Cardiac muscle cell (in vitro differentiated cells and primary cell): ENCODE measurements at regions not wholly inside any gene's neighbourhood (a gene's known extent, or its start where the extent isn't known, plus 50 kb on each side); places are given as distances from the start of the nearest gene placed in this dataset.

Experiments
- DNase-seq, 2 donors: peaks; one replicate each; pipeline versions ENCODE4 v3.0.0 to v3.0.0-alpha.2; 2010 to 2017; ENCODE audit warnings: low read depth in 1 of 2, low spot score in 1 of 2
- H3K27ac ChIP-seq: fragments of 200-600 bp; sonication (generic); 2 replicates; pipeline ENCODE4 v1.5.1; 2016
- H3K27me3 ChIP-seq: fragments of 200-600 bp; sonication (generic); 2 replicates; pipeline ENCODE4 v1.6.0; 2016; ENCODE audit warnings: control low read depth
- H3K36me3 ChIP-seq: fragments of 200-600 bp; sonication (generic); 2 replicates; pipeline ENCODE4 v1.5.1; 2016; ENCODE audit warnings: control low read depth
- H3K4me1 ChIP-seq: fragments of 200-600 bp; sonication (generic); 2 replicates; pipeline ENCODE4 v1.8.1; 2017; ENCODE audit warnings: low read depth, mild to moderate bottlenecking, mixed run types
- H3K4me3 ChIP-seq: fragments of 200-600 bp; sonication (generic); 2 replicates; pipeline ENCODE4 v1.5.1; 2016; ENCODE audit warnings: mild to moderate bottlenecking
- H3K9me3 ChIP-seq: fragments of 200-600 bp; sonication (generic); 2 replicates; pipeline ENCODE4 v1.5.1; 2017; ENCODE audit warnings: low read depth, mild to moderate bottlenecking, control low read depth
- CTCF ChIP-seq: IDR thresholded peaks from 2 replicates; pipeline ENCODE4 v1.5.1; 2012; ENCODE audit warnings: low read depth, mild to moderate bottlenecking, low read length

- Histone ChIP-seq H3K27me3 (no peaks in the 10 kb centered on the region), H3K27ac (no peak overlapping the region), H3K4me3 (no peak overlapping the region), H3K9me3 (no peaks in the 10 kb centered on the region), H3K4me1 (no peaks in the 10 kb centered on the region), H3K36me3 (no peaks in the 10 kb centered on the region)
- no peak for DNase-seq
- no peak for TF ChIP-seq CTCF
These were observed 117.1 kb upstream of the POT1 start for GRCh38 chr7:125046767-125047166.

- H3K27ac ChIP-seq: no peak overlapping the region
- no peaks in the 10 kb centered on the region for H3K4me1 ChIP-seq
- no peak overlapping the region for H3K4me3 ChIP-seq
- TF ChIP-seq CTCF: no peak
- H3K9me3 ChIP-seq: no peaks in the 10 kb centered on the region
- DNase-seq: no peak
- no peaks in the 10 kb centered on the region for H3K36me3 ChIP-seq
- H3K27me3 ChIP-seq: no peaks in the 10 kb centered on the region
These were observed 103.9 kb upstream of the POT1 start for GRCh38 chr7:125033506-125033905.

DNA sequence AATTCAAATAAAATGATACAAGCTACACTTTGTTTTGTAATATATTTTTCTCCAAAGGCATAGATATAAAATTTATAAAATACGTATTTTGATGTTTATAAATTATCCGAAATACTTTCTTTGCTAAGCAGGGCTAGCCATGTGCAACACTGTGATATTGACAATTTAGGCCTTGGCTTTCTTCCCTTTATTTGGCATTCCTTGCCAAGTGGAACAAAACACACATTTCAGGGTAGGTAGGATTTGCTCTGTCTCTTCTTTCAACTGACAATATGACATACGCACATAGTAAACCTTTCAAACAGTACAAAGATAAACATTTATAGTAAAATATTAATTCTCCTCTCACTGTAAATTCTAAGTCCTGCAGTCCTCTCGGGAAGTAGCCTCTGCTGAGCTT lies 103.3 kb upstream of the POT1 start:
- H3K36me3 ChIP-seq: no peaks in the 10 kb centered on the region
- no peak overlapping the region for H3K27ac ChIP-seq
- H3K9me3 ChIP-seq: no peaks in the 10 kb centered on the region
- no peaks in the 10 kb centered on the region for H3K4me1 ChIP-seq
- TF ChIP-seq CTCF: no peak
- no peak overlapping the region for H3K4me3 ChIP-seq
- DNase-seq: no peak
- H3K27me3 ChIP-seq: no peaks in the 10 kb centered on the region

DNA sequence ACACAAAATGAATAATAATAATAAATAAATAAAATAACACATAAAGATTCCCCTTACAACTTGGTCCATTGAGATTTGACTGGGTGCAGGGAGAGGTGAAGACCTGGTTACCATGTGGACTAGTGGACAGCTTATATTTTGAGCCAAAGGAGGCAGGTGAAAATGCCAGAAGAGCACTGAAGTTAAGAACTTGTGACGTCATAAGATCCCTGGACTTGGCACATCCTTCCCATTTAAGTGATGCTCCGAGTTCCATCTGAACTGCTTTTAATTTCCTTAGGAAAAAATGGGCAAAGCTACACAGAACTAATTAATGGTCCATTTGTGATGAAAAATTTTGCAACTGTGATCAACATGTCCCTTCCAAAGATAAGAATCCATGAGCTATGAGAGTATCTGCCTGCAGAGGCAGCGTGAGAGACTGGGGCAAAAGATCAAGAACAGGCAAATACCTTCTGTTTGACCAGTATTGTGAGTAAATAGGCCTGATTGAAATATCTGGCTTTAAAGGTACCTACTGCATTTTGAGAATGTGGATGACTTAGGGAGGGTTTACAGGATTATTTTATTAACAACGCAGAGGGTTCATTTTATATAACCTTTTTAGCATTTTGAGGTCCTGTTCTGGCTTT lies 101.2 kb upstream of the POT1 start:
- Histone ChIP-seq H3K27ac (no peak overlapping the region), H3K36me3 (no peaks in the 10 kb centered on the region), H3K27me3 (no peaks in the 10 kb centered on the region), H3K4me3 (no peak overlapping the region), H3K4me1 (no peaks in the 10 kb centered on the region), H3K9me3 (no peaks in the 10 kb centered on the region)
- no peak for DNase-seq
- TF ChIP-seq CTCF: no peak

- H3K36me3 ChIP-seq: no peaks in the 10 kb centered on the region
- H3K27ac ChIP-seq: no peak overlapping the region
- no peak overlapping the region for H3K4me3 ChIP-seq
- no peak for TF ChIP-seq CTCF
- no peaks in the 10 kb centered on the region for H3K9me3 ChIP-seq
- no peaks in the 10 kb centered on the region for H3K4me1 ChIP-seq
- H3K27me3 ChIP-seq: no peaks in the 10 kb centered on the region
- DNase-seq: no peak
These were observed 96.0 kb upstream of the POT1 start for GRCh38 chr7:125025620-125026019.

DNA sequence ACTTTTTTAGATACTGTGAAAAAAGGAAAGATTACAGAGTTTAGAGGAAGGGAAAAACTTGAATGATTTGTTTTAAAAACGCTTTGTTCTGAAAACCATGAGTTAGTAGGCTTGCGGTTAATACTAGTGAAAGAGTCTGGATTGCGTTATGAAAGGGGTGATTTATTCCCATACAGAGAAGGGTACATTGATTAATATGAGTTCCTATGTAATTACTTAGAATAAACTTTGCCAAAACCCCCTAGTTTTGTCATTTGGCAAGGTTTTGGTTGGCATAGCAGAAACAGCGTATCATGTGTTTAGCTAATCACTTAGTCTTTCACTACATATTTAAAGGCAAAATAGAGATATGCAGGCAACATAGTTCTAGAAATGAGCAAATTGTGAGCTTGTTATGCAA lies 91.2 kb upstream of the POT1 start:
- no peak for DNase-seq
- Histone ChIP-seq H3K4me3 (no peak overlapping the region), H3K9me3 (no peaks in the 10 kb centered on the region), H3K27me3 (no peaks in the 10 kb centered on the region), H3K4me1 (no peaks in the 10 kb centered on the region), H3K27ac (no peak overlapping the region), H3K36me3 (no peaks in the 10 kb centered on the region)
- no peak for TF ChIP-seq CTCF
